ENCODE measurements at regions not wholly inside any gene's neighbourhood (a gene's known extent, or its start where the extent isn't known, plus 50 kb on each side); places are given as distances from the start of the nearest gene placed in this dataset.

GRCh38 chr2:149652526-149652925, 65.0 kb upstream of the MMADHC start:
- Histone ChIP-seq H3K4me2 (ENCODE audit: insufficient read depth, low read length) (no peak overlapping the region), H2AFZ (ENCODE audit: low read length) (no peak overlapping the region), H3K9me3 (ENCODE audit: low read depth, low read length) (no peaks in the 10 kb centered on the region), H3K79me2 (ENCODE audit: insufficient read depth, low read length) (no peaks in the 10 kb centered on the region), H4K20me1 (ENCODE audit: insufficient read depth, low read length) (no peaks in the 10 kb centered on the region), H3K4me3 (ENCODE audit: insufficient read depth, low read length) (no peak overlapping the region), H3K27me3 (ENCODE audit: insufficient read depth, low read length) (no peaks in the 10 kb centered on the region), H3K4me1 (ENCODE audit: insufficient read depth, low read length) (peaks cover 19% of the 10 kb centered on the region), H3K36me3 (ENCODE audit: insufficient read depth, low read length) (no peaks in the 10 kb centered on the region), H3K27ac (ENCODE audit: low read depth, low read length) (no peak overlapping the region)
- no peak for TF ChIP-seq CTCF (IDR thresholded peaks at IDR 0.05; ENCODE audit: extremely low read depth, low read depth, low read length)
- no peak for DNase-seq (ENCODE audit: insufficient read length, low spot score, missing footprints)

GRCh38 chr2:149651229-149651628, 63.7 kb upstream of the MMADHC start:
- H3K36me3 ChIP-seq (ENCODE audit: insufficient read depth, low read length): no peaks in the 10 kb centered on the region
- no peak overlapping the region for H3K27ac ChIP-seq (ENCODE audit: low read depth, low read length)
- H3K4me3 ChIP-seq (ENCODE audit: insufficient read depth, low read length): no peak overlapping the region
- H3K4me1 ChIP-seq (ENCODE audit: insufficient read depth, low read length): peaks cover 22% of the 10 kb centered on the region
- H3K9me3 ChIP-seq (ENCODE audit: low read depth, low read length): no peaks in the 10 kb centered on the region
- no peak overlapping the region for H2AFZ ChIP-seq (ENCODE audit: low read length)
- no peaks in the 10 kb centered on the region for H4K20me1 ChIP-seq (ENCODE audit: insufficient read depth, low read length)
- H3K27me3 ChIP-seq (ENCODE audit: insufficient read depth, low read length): no peaks in the 10 kb centered on the region
- H3K4me2 ChIP-seq (ENCODE audit: insufficient read depth, low read length): no peak overlapping the region
- TF ChIP-seq CTCF (IDR thresholded peaks at IDR 0.05; ENCODE audit: extremely low read depth, low read depth, low read length): no peak
- DNase-seq (ENCODE audit: insufficient read length, low spot score, missing footprints): no peak
- no peaks in the 10 kb centered on the region for H3K79me2 ChIP-seq (ENCODE audit: insufficient read depth, low read length)

- Histone ChIP-seq H3K4me1 (ENCODE audit: insufficient read depth, low read length) (peaks cover 22% of the 10 kb centered on the region), H2AFZ (ENCODE audit: low read length) (no peak overlapping the region), H3K4me3 (ENCODE audit: insufficient read depth, low read length) (no peak overlapping the region), H3K36me3 (ENCODE audit: insufficient read depth, low read length) (no peaks in the 10 kb centered on the region), H3K4me2 (ENCODE audit: insufficient read depth, low read length) (no peak overlapping the region), H3K9me3 (ENCODE audit: low read depth, low read length) (no peaks in the 10 kb centered on the region), H4K20me1 (ENCODE audit: insufficient read depth, low read length) (no peaks in the 10 kb centered on the region), H3K27ac (ENCODE audit: low read depth, low read length) (peak overlapping the region; percentile 84), H3K27me3 (ENCODE audit: insufficient read depth, low read length) (no peaks in the 10 kb centered on the region), H3K79me2 (ENCODE audit: insufficient read depth, low read length) (no peaks in the 10 kb centered on the region)
- DNase-seq (ENCODE audit: insufficient read length, low spot score, missing footprints): no peak
- TF ChIP-seq CTCF (IDR thresholded peaks at IDR 0.05; ENCODE audit: extremely low read depth, low read depth, low read length): no peak
Observed at GRCh38 chr2:149650006-149650405, 62.4 kb upstream of the MMADHC start.

GRCh38 chr2:149648282-149649030, 60.9 kb upstream of the MMADHC start:
- Histone ChIP-seq H3K9me3 (ENCODE audit: low read depth, low read length) (no peaks in the 10 kb centered on the region), H3K79me2 (ENCODE audit: insufficient read depth, low read length) (no peaks in the 10 kb centered on the region), H3K27ac (ENCODE audit: low read depth, low read length) (peak overlapping the region; percentile 84), H3K36me3 (ENCODE audit: insufficient read depth, low read length) (no peaks in the 10 kb centered on the region), H3K27me3 (ENCODE audit: insufficient read depth, low read length) (no peaks in the 10 kb centered on the region), H2AFZ (ENCODE audit: low read length) (peak overlapping the region; percentile 38), H3K4me2 (ENCODE audit: insufficient read depth, low read length) (peak overlapping the region; percentile 57), H3K4me1 (ENCODE audit: insufficient read depth, low read length) (peaks cover 22% of the 10 kb centered on the region), H4K20me1 (ENCODE audit: insufficient read depth, low read length) (no peaks in the 10 kb centered on the region), H3K4me3 (ENCODE audit: insufficient read depth, low read length) (no peak overlapping the region)
- peak; percentile 18 for TF ChIP-seq CTCF (IDR thresholded peaks at IDR 0.05; ENCODE audit: extremely low read depth, low read depth, low read length)
- peak; percentile 89 for DNase-seq (ENCODE audit: insufficient read length, low spot score, missing footprints)

All from osteoblast (primary cell).